Keratinocyte (primary cell): ENCODE measurements at regions not wholly inside any gene's neighbourhood (a gene's known extent, or its start where the extent isn't known, plus 50 kb on each side); places are given as distances from the start of the nearest gene placed in this dataset.

Source experiments
- CTCF ChIP-seq, 3 experiments: IDR thresholded peaks in 1 of 3; conservative IDR thresholded peaks in 1 of 3; optimal IDR thresholded peaks in 1 of 3; 2 replicates in 2 of 3; 3 replicates in 1 of 3; pipeline versions ENCODE3 to v1.5.1; 2011; ENCODE audit warnings: low read length in 3 of 3, mild to moderate bottlenecking in 3 of 3, moderate library complexity in 2 of 3, control low read depth in 1 of 3, inconsistent platforms in 1 of 3; ENCODE audit not compliant: insufficient read depth in 2 of 3; ENCODE audit errors: extremely low read depth in 1 of 3
- EZH2 ChIP-seq: IDR thresholded peaks from one replicate; pipeline ENCODE4 v1.6.1; 2012; ENCODE audit warnings: inconsistent platforms, mild to moderate bottlenecking, low read length, moderate library complexity

GRCh38 chr6:53724501-53724900, 58.9 kb upstream of the KLHL31 start:
- TF ChIP-seq CTCF (optimal IDR thresholded peaks at IDR 0.05 in 1 of 3, IDR thresholded peaks at IDR 0.05 in 1 of 3, conservative IDR thresholded peaks at IDR 0.05 in 1 of 3; ENCODE audit: extremely low read depth in 1 of 3, insufficient read depth in 2 of 3, low read length in 3 of 3) (no peak), EZH2 (no peak)
